OCI-LY7 (cell line): ENCODE measurements at regions not wholly inside any gene's neighbourhood (a gene's known extent, or its start where the extent isn't known, plus 50 kb on each side); places are given as distances from the start of the nearest gene placed in this dataset.
A peak's percentile ranks its signal among the peaks of the same experiment; 100 is the strongest.

Source experiments
- BruUV-seq: library from RNA; stranded (reverse); fragments of 400-500 nt; replicated peaks from 2 replicates; lab custom pipeline; 2021; lab: Mats Ljungman, UMichigan
- CTCF ChIA-PET: fragments of 300-600 bp; sonication (Branson Sonifier 250); formaldehyde crosslinking; loops from one replicate; lab custom pipeline; 2022; ENCODE audit warnings: antibody characterized with exemption; ENCODE audit not compliant: unreplicated experiment; lab: Charles Lee
- POLR2A ChIA-PET: fragments of 300-600 bp; sonication (Branson Sonifier 250); formaldehyde crosslinking; loops from one replicate; lab custom pipeline; 2022; ENCODE audit warnings: antibody characterized with exemption; lab: Charles Lee
- DNase-seq: peaks from one replicate; pipeline ENCODE4 v3.0.0-alpha.2; 2015; ENCODE audit warnings: low spot score
- H2AFZ ChIP-seq: fragments of 200-600 bp; sonication (generic), shearing (Covaris generic); 2 replicates; pipeline ENCODE4 v1.6.1; 2014; ENCODE audit warnings: mild to moderate bottlenecking, antibody characterized with exemption, low read length, moderate library complexity
- H3K27ac ChIP-seq: fragments of 200-600 bp; sonication (generic); 2 replicates; pipeline ENCODE4 v1.5.1; 2014; ENCODE audit warnings: mixed run types, low read depth, mild to moderate bottlenecking, moderate library complexity, low read length, inconsistent platforms; ENCODE audit not compliant: poor library complexity, severe bottlenecking
- H3K36me3 ChIP-seq: fragments of 200-600 bp; sonication (generic); 2 replicates; pipeline ENCODE4 v1.6.1; 2014; ENCODE audit warnings: mild to moderate bottlenecking, antibody characterized with exemption, low read length, moderate library complexity, mixed read lengths; ENCODE audit not compliant: insufficient read depth
- H3K4me1 ChIP-seq: fragments of 200-600 bp; sonication (generic); 2 replicates; pipeline ENCODE4 v1.5.1; 2014; ENCODE audit warnings: mild to moderate bottlenecking, low read length; ENCODE audit not compliant: insufficient read depth, poor library complexity, severe bottlenecking
- H3K4me2 ChIP-seq: fragments of 200-600 bp; sonication (generic); 2 replicates; pipeline ENCODE4 v1.6.1; 2014; ENCODE audit warnings: mild to moderate bottlenecking, low read length
- H3K4me3 ChIP-seq: fragments of 200-600 bp; sonication (generic); 2 replicates; pipeline ENCODE4 v1.5.1; 2014; ENCODE audit warnings: mild to moderate bottlenecking, low read depth, low read length; ENCODE audit not compliant: poor library complexity, severe bottlenecking
- H3K79me2 ChIP-seq: fragments of 200-600 bp; sonication (generic); 2 replicates; pipeline ENCODE4 v1.6.1; 2016; ENCODE audit warnings: low read depth, mild to moderate bottlenecking, low read length, moderate library complexity, mixed read lengths; ENCODE audit not compliant: insufficient read depth
- H3K9me2 ChIP-seq: fragments of 200-600 bp; sonication (generic); 2 replicates; pipeline ENCODE4 v1.6.1; 2016; ENCODE audit warnings: mild to moderate bottlenecking, low read length, mixed read lengths; ENCODE audit not compliant: insufficient read depth
- H3K9me3 ChIP-seq: fragments of 200-600 bp; sonication (generic); 2 replicates; pipeline ENCODE4 v1.6.1; 2014; ENCODE audit warnings: mild to moderate bottlenecking, mixed run types, low read length, mixed read lengths
- H4K20me1 ChIP-seq: fragments of 200-600 bp; sonication (generic); 2 replicates; pipeline ENCODE4 v1.6.1; 2014; ENCODE audit warnings: mild to moderate bottlenecking, antibody characterized with exemption, low read length, moderate library complexity, mixed read lengths; ENCODE audit not compliant: insufficient read depth
- EZH2phosphoT487 ChIP-seq: fragments of 200-600 bp; sonication (generic); IDR thresholded peaks from 2 replicates; pipeline ENCODE4 v1.6.1; 2018; ENCODE audit warnings: low read depth, borderline replicate concordance, mild to moderate bottlenecking, mixed run types, antibody characterized with exemption, low read length, moderate library complexity, mixed read lengths
- intact Hi-C: fragments of 100-400 bp; cut with micrococcal nuclease; formaldehyde crosslinking; loops from one replicate; pipeline ENCODE4 v1.10.0; 2022; ENCODE audit not compliant: unreplicated experiment
- TF ChIP-seq, protein P1 (sequence below): fragments of 200-600 bp; sonication (generic); conservative IDR thresholded peaks from 2 replicates; pipeline ENCODE4 v1.5.1; 2014; ENCODE audit warnings: mild to moderate bottlenecking, antibody characterized with exemption, low read length, moderate library complexity, mixed read lengths

GRCh38 chr1:5643360-5644107 lies 348.7 kb downstream of the NPHP4 start:
- ChIA-PET POLR2A (no interaction called here), CTCF (no interaction called here)

GRCh38 chr1:5640845-5641244 lies 351.4 kb downstream of the NPHP4 start:
- H3K27ac ChIP-seq, result no peak overlapping the region
- no peaks in the 10 kb centered on the region for H3K79me2 ChIP-seq
- POLR2A ChIA-PET, result no interaction called here

More at GRCh38 chr1:5643360-5644107, 348.7 kb downstream of the NPHP4 start:
- no TSS peak for BruUV-seq
- Histone ChIP-seq H3K27ac (no peak overlapping the region), H2AFZ (no peak overlapping the region), H4K20me1 (no peaks in the 10 kb centered on the region), H3K9me2 (no peaks in the 10 kb centered on the region), H3K36me3 (no peaks in the 10 kb centered on the region), H3K4me2 (no peak overlapping the region), H3K79me2 (no peaks in the 10 kb centered on the region), H3K9me3 (no peaks in the 10 kb centered on the region), H3K4me1 (no peaks in the 10 kb centered on the region), H3K4me3 (no peak overlapping the region)
- intact Hi-C loops, result no loop called here
- DNase-seq, result no peak
- no peak for TF ChIP-seq EZH2phosphoT487
- TF ChIP-seq, protein P1, sequence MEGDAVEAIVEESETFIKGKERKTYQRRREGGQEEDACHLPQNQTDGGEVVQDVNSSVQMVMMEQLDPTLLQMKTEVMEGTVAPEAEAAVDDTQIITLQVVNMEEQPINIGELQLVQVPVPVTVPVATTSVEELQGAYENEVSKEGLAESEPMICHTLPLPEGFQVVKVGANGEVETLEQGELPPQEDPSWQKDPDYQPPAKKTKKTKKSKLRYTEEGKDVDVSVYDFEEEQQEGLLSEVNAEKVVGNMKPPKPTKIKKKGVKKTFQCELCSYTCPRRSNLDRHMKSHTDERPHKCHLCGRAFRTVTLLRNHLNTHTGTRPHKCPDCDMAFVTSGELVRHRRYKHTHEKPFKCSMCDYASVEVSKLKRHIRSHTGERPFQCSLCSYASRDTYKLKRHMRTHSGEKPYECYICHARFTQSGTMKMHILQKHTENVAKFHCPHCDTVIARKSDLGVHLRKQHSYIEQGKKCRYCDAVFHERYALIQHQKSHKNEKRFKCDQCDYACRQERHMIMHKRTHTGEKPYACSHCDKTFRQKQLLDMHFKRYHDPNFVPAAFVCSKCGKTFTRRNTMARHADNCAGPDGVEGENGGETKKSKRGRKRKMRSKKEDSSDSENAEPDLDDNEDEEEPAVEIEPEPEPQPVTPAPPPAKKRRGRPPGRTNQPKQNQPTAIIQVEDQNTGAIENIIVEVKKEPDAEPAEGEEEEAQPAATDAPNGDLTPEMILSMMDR, result no peak

More at GRCh38 chr1:5640845-5641244, 351.4 kb downstream of the NPHP4 start:
- Histone ChIP-seq H3K36me3 (no peaks in the 10 kb centered on the region), H3K4me2 (no peak overlapping the region), H2AFZ (no peak overlapping the region), H4K20me1 (no peaks in the 10 kb centered on the region), H3K9me3 (no peaks in the 10 kb centered on the region), H3K4me3 (no peak overlapping the region), H3K4me1 (no peaks in the 10 kb centered on the region), H3K9me2 (no peaks in the 10 kb centered on the region)
- no TSS peak for BruUV-seq
- intact Hi-C loops, result no loop called here
- CTCF ChIA-PET, result no interaction called here
- DNase-seq, result peak; percentile 39
- TF ChIP-seq EZH2phosphoT487, result no peak
- TF ChIP-seq, protein P1, result peak; percentile 42
